Activated CD4-positive, alpha-beta T cell treated with anti-CD3 and anti-CD28 coated beads, Interleukin-2, amount 50 U/mL, for 1 hour (primary cell): ENCODE measurements at regions not wholly inside any gene's neighbourhood (a gene's known extent, or its start where the extent isn't known, plus 50 kb on each side); places are given as distances from the start of the nearest gene placed in this dataset.
"Not testable (repeated sequence)": the region's sequence is repeated elsewhere in the genome, so short reads cannot be mapped to it uniquely, and the experiment has no call there.

ENCODE experiments used
- DNase-seq: peaks from one replicate; pipeline ENCODE4 v3.0.0-alpha.2; 2020

GRCh38 chr18:70395771-70396170, 106.9 kb downstream of the SOCS6 start:
- not testable (repeated sequence) for DNase-seq

GRCh38 chr18:70394672-70395071, 105.8 kb downstream of the SOCS6 start:
- DNase-seq: no peak

GRCh38 chr18:70390371-70391090, 101.7 kb downstream of the SOCS6 start:
- DNase-seq: no peak

- not testable (repeated sequence) for DNase-seq
Measured at GRCh38 chr18:70389036-70389435, 100.2 kb downstream of the SOCS6 start.

GRCh38 chr18:70387027-70387426, 98.2 kb downstream of the SOCS6 start:
- no peak for DNase-seq

- no peak for DNase-seq
Measured at GRCh38 chr18:70386582-70386981, 97.7 kb downstream of the SOCS6 start.

GRCh38 chr18:70385474-70385873, 96.6 kb downstream of the SOCS6 start:
- DNase-seq: no peak

GRCh38 chr18:70384181-70384790, 95.4 kb downstream of the SOCS6 start:
- no peak for DNase-seq

- no peak for DNase-seq
Measured at GRCh38 chr18:70382992-70383717, 94.3 kb downstream of the SOCS6 start.

- DNase-seq: no peak
Measured at GRCh38 chr18:70382017-70382416, 93.2 kb downstream of the SOCS6 start.

GRCh38 chr18:70380915-70381896, 92.4 kb downstream of the SOCS6 start:
- DNase-seq: no peak
